HUES64 (cell line): ENCODE measurements at regions not wholly inside any gene's neighbourhood (a gene's known extent, or its start where the extent isn't known, plus 50 kb on each side); places are given as distances from the start of the nearest gene placed in this dataset.
"Not testable (repeated sequence)": the region's sequence is repeated elsewhere in the genome, so short reads cannot be mapped to it uniquely, and the experiment has no call there.

Experiments used
- H3K27ac ChIP-seq: 2 replicates; pipeline ENCODE4 v1.7.0; 2013; ENCODE audit warnings: low read depth, low read length, inconsistent platforms
- H3K27me3 ChIP-seq: 2 replicates; pipeline ENCODE4 v1.6.1; 2013; ENCODE audit warnings: mild to moderate bottlenecking, low read length; ENCODE audit not compliant: insufficient read depth
- H3K36me3 ChIP-seq: 2 replicates; pipeline ENCODE4 v1.6.1; 2013; ENCODE audit warnings: mild to moderate bottlenecking, low read length; ENCODE audit not compliant: insufficient read depth
- H3K4me1 ChIP-seq: 2 replicates; pipeline ENCODE4 v1.6.1; 2013; ENCODE audit warnings: mild to moderate bottlenecking, low read length, moderate library complexity; ENCODE audit not compliant: insufficient read depth
- H3K4me3 ChIP-seq: 2 replicates; pipeline ENCODE4 v1.5.1; 2013; ENCODE audit warnings: mild to moderate bottlenecking, low read length, moderate library complexity
- H3K9ac ChIP-seq: 2 replicates; pipeline ENCODE4 v1.6.1; 2013; ENCODE audit warnings: mild to moderate bottlenecking, low read depth, low read length
- H3K9me3 ChIP-seq: 2 replicates; pipeline ENCODE4 v1.6.1; 2013; ENCODE audit warnings: low read depth, low read length; ENCODE audit not compliant: insufficient read depth
- WGBS: fragments of 150-250, 120-280 bp; methylation state at CpG from one replicate; pipeline ENCODE4 v1.1.7; 2013; ENCODE audit warnings: missing lambda C conversion rate; 5-methylcytosine and 5-hydroxymethylcytosine counted together

- not testable (repeated sequence) for H3K9me3 ChIP-seq, H3K9ac ChIP-seq, H3K4me3 ChIP-seq, H3K27ac ChIP-seq, H3K4me1 ChIP-seq, H3K36me3 ChIP-seq, H3K27me3 ChIP-seq
- WGBS, result 100% methylated on average over 1 of the region's 2 CpGs
These were observed 116.3 kb downstream of the PRR15 start for GRCh38 chr7:29679963-29680362.

DNA sequence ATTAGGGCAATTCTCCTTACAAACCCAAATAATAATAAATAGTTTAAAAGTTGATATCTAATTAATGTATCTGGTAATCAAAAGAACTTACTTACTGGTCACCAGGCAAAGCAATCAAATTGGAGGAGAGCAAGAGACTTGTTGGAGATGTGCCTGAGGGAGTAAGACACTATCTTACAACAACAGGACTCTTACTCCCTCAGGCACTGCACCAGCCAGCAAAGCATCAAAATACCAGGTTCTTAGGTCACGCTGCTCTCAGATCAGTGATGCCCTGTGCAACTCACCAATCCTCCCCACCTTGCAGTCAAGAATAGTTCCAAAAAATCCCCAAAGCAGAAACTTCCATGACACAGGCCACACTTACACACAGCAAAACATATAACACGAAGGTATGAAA is 117.0 kb downstream of the PRR15 start:
- not testable (repeated sequence) for H3K4me3 ChIP-seq, H3K9me3 ChIP-seq, H3K9ac ChIP-seq, H3K27ac ChIP-seq, H3K36me3 ChIP-seq, H3K4me1 ChIP-seq, H3K27me3 ChIP-seq
- WGBS, result 79% methylated on average over 2 of the region's 2 CpGs

DNA sequence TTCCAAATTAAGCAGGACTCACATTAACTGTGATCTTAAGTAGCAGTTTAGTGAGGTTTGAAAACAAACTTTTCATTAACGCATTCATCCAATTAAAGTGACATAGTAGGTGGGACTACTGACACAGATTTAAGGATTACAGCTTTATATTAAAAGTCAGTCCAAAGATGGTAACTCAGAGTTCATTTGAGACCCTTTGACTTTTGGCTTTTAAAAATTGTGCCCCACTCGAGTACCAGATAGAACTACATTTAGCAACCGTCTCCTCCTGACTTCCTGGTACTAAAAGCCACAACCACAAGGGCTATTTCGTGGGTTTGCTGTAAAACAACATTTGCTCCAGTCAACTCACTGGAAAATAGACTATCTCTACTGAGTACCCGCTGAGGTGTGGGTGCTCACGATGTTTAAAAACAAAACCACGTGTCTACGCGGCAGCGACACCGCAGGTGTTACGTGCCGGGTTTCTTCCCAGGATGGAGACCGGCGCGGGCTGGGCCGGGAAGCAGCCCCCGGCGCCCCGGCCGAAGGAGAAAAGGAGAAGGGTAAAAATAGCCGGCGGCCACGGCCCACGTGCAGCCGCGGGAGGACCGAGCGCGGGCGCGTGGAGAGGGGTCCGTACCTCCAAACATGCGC is 120.6 kb downstream of the PRR15 start:
- not testable (repeated sequence) for H3K9me3 ChIP-seq, H3K4me1 ChIP-seq, H3K36me3 ChIP-seq, H3K27ac ChIP-seq, H3K27me3 ChIP-seq
- WGBS, result 1% methylated on average over 28 of the region's 34 CpGs
- H3K4me3 ChIP-seq, result peak overlapping the region; percentile 84
- peak overlapping the region; percentile 80 for H3K9ac ChIP-seq

DNA sequence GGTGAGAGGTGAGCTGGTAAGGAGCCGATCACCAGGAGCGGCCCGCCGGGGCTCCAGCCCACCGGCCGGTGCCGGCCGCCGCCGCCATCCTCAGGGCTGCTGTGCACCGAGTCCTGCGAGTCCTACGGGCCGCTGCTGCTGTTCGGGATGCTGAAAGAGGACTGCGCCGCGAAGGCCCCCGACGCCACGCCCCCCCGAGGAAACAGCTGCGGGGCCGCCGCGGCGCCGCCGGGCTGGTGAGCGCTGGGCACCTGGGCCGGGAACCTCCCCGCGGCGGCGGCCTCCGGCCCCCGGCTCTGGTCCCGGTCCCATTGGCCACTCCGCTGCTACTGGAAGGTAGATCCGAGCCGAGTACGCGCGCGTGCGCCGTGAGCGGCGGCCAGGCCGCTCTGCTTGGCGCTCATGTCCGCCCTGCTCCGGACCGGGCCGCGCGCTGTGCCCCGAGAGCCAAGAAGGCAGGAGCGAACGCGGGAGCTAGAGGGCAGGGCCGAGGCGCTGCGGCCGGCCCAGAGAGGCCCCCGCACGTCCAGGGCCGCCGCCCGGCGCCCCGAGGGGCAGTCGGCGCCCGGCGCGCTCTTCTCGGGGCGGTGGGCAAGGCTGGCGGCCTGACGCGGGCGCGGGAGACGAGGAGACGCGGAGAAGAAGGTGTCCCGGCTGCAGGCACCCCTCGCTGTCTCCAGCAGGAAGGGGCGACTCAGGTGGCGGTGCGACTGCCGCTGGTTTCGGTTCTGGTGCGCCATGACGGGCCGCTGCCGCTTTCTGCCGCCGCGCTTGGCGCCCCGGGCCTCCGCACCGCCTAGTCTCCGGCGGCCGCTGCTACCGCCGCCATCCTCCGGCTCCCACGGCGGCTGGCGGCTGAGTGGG is 121.3 kb upstream of the WIPF3 start:
- H3K4me3 ChIP-seq, result peak overlapping the region; percentile 84
- H3K9me3 ChIP-seq, result no peaks in the 10 kb centered on the region
- peak overlapping the region; percentile 80 for H3K9ac ChIP-seq
- H3K27ac ChIP-seq, result peak overlapping the region; percentile 56; the same call in 1 of the 2 replicates
- WGBS, result under 1% methylated on average over 111 of the region's 114 CpGs
- H3K36me3 ChIP-seq, result no peaks in the 10 kb centered on the region
- peaks cover 3% of the 10 kb centered on the region; the same call in 1 of the 2 replicates for H3K27me3 ChIP-seq
- no peaks in the 10 kb centered on the region for H3K4me1 ChIP-seq

DNA sequence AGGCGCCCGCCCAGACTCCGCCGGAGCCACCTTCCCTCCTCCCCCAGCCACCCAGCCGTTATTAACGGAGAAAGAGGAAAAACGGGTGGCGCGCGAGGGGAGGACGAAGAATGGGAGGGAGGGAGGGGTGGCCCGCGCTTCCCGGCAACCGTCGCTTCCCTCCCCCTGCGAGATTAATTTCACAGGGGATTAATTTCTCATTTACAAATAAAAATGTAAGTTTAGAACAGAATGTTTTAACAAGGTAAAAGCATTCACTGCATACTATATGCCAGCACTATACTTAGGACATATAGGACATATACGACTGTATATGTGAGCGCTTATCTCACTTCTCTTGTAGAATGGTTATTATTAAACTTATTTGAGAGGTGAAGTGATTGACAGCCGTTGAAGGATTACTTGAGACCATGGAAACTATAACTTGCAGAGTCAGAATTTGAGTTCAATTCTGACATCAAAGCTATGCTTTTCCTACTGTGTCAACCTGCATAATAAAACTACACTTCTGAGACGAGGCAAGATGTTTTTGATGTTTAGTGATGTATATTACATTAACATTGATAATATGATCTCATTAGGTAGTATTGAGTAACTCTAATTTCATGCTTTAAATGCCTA is 120.5 kb upstream of the WIPF3 start:
- H3K27ac ChIP-seq, result not testable (repeated sequence)
- H3K4me3 ChIP-seq, result peak overlapping the region; percentile 84
- no CpG with 5 or more reads among the region's 21 CpGs for WGBS

DNA sequence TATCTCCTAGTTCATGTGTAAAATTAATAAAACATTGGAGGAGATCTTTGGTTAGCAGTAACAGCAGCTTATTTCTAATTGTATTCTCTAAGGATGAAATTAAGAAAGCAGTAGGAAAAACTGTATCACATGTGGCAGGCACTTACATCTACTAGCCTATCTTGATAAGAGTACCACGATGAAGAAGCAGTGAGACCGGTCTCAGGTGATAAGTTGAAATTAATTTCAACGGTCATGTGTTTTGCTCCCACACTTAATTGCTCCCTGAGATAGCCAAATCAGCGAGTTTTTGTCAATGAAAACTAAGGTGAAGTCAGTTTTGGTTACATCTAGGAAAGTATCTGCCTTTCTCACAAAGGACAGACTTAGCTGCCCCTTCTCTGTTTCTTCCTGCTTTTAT is 115.8 kb upstream of the WIPF3 start:
- not testable (repeated sequence) for H3K9me3 ChIP-seq, H3K9ac ChIP-seq, H3K36me3 ChIP-seq, H3K4me3 ChIP-seq, H3K4me1 ChIP-seq, H3K27ac ChIP-seq, H3K27me3 ChIP-seq
- 93% methylated on average over 4 of the region's 4 CpGs for WGBS

More for the DNA sequence above, 120.5 kb upstream of the WIPF3 start:
- not testable (repeated sequence) for H3K27me3 ChIP-seq, H3K36me3 ChIP-seq, H3K9me3 ChIP-seq, H3K4me1 ChIP-seq
- H3K9ac ChIP-seq, result peak overlapping the region; percentile 80; the same call in 1 of the 2 replicates

DNA sequence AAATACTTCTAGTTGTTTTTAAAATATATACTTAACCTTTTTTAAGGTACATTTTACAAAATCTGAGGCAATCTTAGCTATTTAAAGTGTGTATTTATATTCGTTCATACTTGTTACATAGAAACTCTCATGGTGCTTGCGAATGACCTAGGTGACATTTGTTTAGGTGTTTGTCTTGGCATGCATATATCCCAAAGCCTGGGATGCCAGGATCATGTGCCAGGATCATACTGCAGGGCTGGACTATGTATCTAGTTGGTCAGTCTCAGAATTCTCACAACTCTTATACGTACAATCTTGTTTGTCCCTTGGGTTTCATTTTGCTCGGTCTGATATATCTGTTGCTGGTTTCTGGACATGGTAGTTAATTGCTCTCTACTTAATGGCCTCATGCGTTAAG is 109.9 kb upstream of the WIPF3 start:
- H3K9ac ChIP-seq, H3K27me3 ChIP-seq, H3K27ac ChIP-seq, H3K9me3 ChIP-seq, H3K4me3 ChIP-seq, H3K36me3 ChIP-seq, H3K4me1 ChIP-seq: not testable (repeated sequence)
- 96% methylated on average over 4 of the region's 5 CpGs for WGBS

DNA sequence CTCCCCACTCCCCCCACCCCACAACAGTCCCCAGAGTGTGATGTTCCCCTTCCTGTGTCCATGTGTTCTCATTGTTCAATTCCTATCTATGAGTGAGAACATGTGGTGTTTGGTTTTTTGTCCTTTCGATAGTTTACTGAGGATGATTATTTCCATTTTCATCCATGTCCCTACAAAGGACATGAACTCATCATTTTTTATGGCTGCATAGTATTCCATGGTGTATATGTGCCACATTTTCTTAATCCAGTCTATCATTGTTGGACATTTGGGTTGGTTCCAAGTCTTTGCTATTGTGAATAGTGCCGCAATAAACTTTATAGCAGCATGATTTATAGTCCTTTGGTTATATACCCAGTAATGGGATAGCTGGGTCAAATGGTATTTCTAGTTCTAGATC is 106.6 kb upstream of the WIPF3 start:
- H3K27ac ChIP-seq, H3K4me3 ChIP-seq, H3K9ac ChIP-seq, H3K36me3 ChIP-seq, H3K9me3 ChIP-seq, H3K27me3 ChIP-seq, H3K4me1 ChIP-seq: not testable (repeated sequence)
- WGBS, result 100% methylated on average over 1 of the region's 2 CpGs

- not testable (repeated sequence) for H3K4me3 ChIP-seq, H3K27me3 ChIP-seq, H3K9ac ChIP-seq, H3K36me3 ChIP-seq, H3K4me1 ChIP-seq, H3K9me3 ChIP-seq, H3K27ac ChIP-seq
- WGBS, result 100% methylated on average over 1 of the region's 1 CpG
These were observed 104.8 kb upstream of the WIPF3 start for GRCh38 chr7:29701540-29701939.

- not testable (repeated sequence) for H3K4me1 ChIP-seq, H3K4me3 ChIP-seq, H3K27me3 ChIP-seq, H3K36me3 ChIP-seq, H3K9ac ChIP-seq, H3K9me3 ChIP-seq, H3K27ac ChIP-seq
- WGBS, result 94% methylated on average over 3 of the region's 4 CpGs
These were observed 102.5 kb upstream of the WIPF3 start for GRCh38 chr7:29703830-29704229.

DNA sequence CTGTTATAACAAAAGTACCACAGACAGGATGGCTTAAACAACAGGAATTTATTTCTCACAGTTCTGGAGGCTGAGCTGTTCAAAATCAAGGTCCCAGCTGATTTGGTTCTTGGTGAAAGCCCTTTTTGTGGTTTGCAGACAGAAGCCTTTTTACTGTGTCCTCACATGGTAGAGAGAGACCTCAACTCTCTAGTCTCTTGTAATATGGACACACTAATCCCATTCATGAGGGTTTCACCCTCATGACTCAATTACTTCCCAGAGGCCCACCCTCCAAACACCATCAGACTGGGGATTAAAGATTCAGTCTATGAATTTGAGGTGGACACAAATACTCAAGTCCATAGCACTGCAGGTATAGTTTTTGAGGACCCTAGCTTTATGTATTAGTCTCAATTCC is 97.3 kb upstream of the WIPF3 start:
- not testable (repeated sequence) for H3K27ac ChIP-seq, H3K9ac ChIP-seq, H3K4me3 ChIP-seq, H3K4me1 ChIP-seq, H3K36me3 ChIP-seq, H3K27me3 ChIP-seq, H3K9me3 ChIP-seq
